Loucy (cell line): ENCODE measurements at regions not wholly inside any gene's neighbourhood (a gene's known extent, or its start where the extent isn't known, plus 50 kb on each side); places are given as distances from the start of the nearest gene placed in this dataset.

Source experiments
- H2AFZ ChIP-seq: fragments of 200-600 bp; sonication (generic); 2 replicates; pipeline ENCODE4 v1.6.0; 2016; ENCODE audit warnings: antibody characterized with exemption, mild to moderate bottlenecking, low read length, moderate library complexity
- H3F3A ChIP-seq: fragments of 200-600 bp; 2 replicates; pipeline ENCODE4 v1.6.0; 2016; ENCODE audit warnings: antibody characterized with exemption, low read depth, mild to moderate bottlenecking
- H3K27me3 ChIP-seq: fragments of 200-600 bp; sonication (generic); 2 replicates; pipeline ENCODE4 v1.6.1; 2014; ENCODE audit warnings: low read length, mild to moderate bottlenecking; ENCODE audit not compliant: insufficient read depth, poor library complexity, severe bottlenecking
- H3K36me3 ChIP-seq: fragments of 200-600 bp; sonication (generic); 2 replicates; pipeline ENCODE4 v1.6.1; 2016; ENCODE audit warnings: low read length; ENCODE audit not compliant: insufficient read depth
- H3K4me1 ChIP-seq: fragments of 200-600 bp; sonication (generic); 2 replicates; pipeline ENCODE4 v1.5.1; 2014; ENCODE audit warnings: low read length, mild to moderate bottlenecking; ENCODE audit not compliant: insufficient read depth, poor library complexity, severe bottlenecking
- H3K4me2 ChIP-seq: fragments of 200-600 bp; sonication (generic); 2 replicates; pipeline ENCODE4 v1.6.0; 2014; ENCODE audit warnings: antibody characterized with exemption, low read length, low read depth, mild to moderate bottlenecking; ENCODE audit not compliant: poor library complexity, severe bottlenecking
- H3K4me3 ChIP-seq: fragments of 200-600 bp; sonication (generic); 2 replicates; pipeline ENCODE4 v1.5.1; 2014; ENCODE audit warnings: low read length, mild to moderate bottlenecking, mixed read lengths; ENCODE audit not compliant: poor library complexity, severe bottlenecking
- H3K79me2 ChIP-seq: fragments of 200-600 bp; sonication (generic); 2 replicates; pipeline ENCODE4 v1.6.1; 2014; ENCODE audit warnings: low read length; ENCODE audit not compliant: insufficient read depth
- H3K9ac ChIP-seq: fragments of 200-600 bp; sonication (generic); 2 replicates; pipeline ENCODE4 v1.6.0; 2014; ENCODE audit warnings: mild to moderate bottlenecking, low read depth, low read length, moderate library complexity; ENCODE audit not compliant: poor library complexity, severe bottlenecking
- H3K9me2 ChIP-seq: fragments of 200-600 bp; sonication (generic); replicated peaks from 2 replicates; pipeline ENCODE4 v1.6.1; 2016; ENCODE audit warnings: low read depth, low read length, mixed read lengths
- H3K9me3 ChIP-seq: fragments of 200-600 bp; sonication (generic); 2 replicates; pipeline ENCODE4 v1.6.1; 2014; ENCODE audit warnings: mild to moderate bottlenecking, antibody characterized with exemption, low read length, low read depth; ENCODE audit not compliant: insufficient read depth
- H4K20me1 ChIP-seq: fragments of 200-600 bp; sonication (generic); 2 replicates; pipeline ENCODE4 v1.6.0; 2014; ENCODE audit warnings: antibody characterized with exemption, low read length, mild to moderate bottlenecking; ENCODE audit not compliant: insufficient read depth, poor library complexity, severe bottlenecking
- EZH2phosphoT487 ChIP-seq: fragments of 200-600 bp; IDR thresholded peaks from 2 replicates; pipeline ENCODE4 v1.6.1; 2018; ENCODE audit warnings: antibody characterized with exemption, mild to moderate bottlenecking, moderate library complexity, borderline replicate concordance
- TF ChIP-seq, protein P1 (sequence below): fragments of 200-600 bp; sonication (generic); conservative IDR thresholded peaks from 2 replicates; pipeline ENCODE4 v1.5.1; 2014; ENCODE audit warnings: mild to moderate bottlenecking, antibody characterized with exemption, low read length

GRCh38 chrX:81857192-81857591 is 655.3 kb downstream of the SH3BGRL start:
- no peak overlapping the region for H3K9ac ChIP-seq
- H2AFZ ChIP-seq = no peak overlapping the region
- no peak overlapping the region for H3K4me3 ChIP-seq
- no peaks in the 10 kb centered on the region for H3K9me2 ChIP-seq
- no peaks in the 10 kb centered on the region for H3F3A ChIP-seq
- H4K20me1 ChIP-seq = no peaks in the 10 kb centered on the region
- TF ChIP-seq, protein P1, sequence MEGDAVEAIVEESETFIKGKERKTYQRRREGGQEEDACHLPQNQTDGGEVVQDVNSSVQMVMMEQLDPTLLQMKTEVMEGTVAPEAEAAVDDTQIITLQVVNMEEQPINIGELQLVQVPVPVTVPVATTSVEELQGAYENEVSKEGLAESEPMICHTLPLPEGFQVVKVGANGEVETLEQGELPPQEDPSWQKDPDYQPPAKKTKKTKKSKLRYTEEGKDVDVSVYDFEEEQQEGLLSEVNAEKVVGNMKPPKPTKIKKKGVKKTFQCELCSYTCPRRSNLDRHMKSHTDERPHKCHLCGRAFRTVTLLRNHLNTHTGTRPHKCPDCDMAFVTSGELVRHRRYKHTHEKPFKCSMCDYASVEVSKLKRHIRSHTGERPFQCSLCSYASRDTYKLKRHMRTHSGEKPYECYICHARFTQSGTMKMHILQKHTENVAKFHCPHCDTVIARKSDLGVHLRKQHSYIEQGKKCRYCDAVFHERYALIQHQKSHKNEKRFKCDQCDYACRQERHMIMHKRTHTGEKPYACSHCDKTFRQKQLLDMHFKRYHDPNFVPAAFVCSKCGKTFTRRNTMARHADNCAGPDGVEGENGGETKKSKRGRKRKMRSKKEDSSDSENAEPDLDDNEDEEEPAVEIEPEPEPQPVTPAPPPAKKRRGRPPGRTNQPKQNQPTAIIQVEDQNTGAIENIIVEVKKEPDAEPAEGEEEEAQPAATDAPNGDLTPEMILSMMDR = no peak
- no peak for TF ChIP-seq EZH2phosphoT487
- no peaks in the 10 kb centered on the region for H3K36me3 ChIP-seq
- no peaks in the 10 kb centered on the region for H3K27me3 ChIP-seq
- H3K9me3 ChIP-seq = no peaks in the 10 kb centered on the region
- H3K4me2 ChIP-seq = no peak overlapping the region
- no peaks in the 10 kb centered on the region for H3K4me1 ChIP-seq
- H3K79me2 ChIP-seq = no peaks in the 10 kb centered on the region

- Histone ChIP-seq H4K20me1 (no peaks in the 10 kb centered on the region), H3K4me2 (no peak overlapping the region), H2AFZ (no peak overlapping the region), H3K36me3 (no peaks in the 10 kb centered on the region), H3K4me3 (no peak overlapping the region), H3K4me1 (no peaks in the 10 kb centered on the region), H3F3A (no peaks in the 10 kb centered on the region), H3K79me2 (no peaks in the 10 kb centered on the region), H3K9me2 (no peaks in the 10 kb centered on the region), H3K27me3 (no peaks in the 10 kb centered on the region), H3K9ac (no peak overlapping the region), H3K9me3 (no peaks in the 10 kb centered on the region)
- TF ChIP-seq EZH2phosphoT487 = no peak
- TF ChIP-seq, protein P1 = no peak
Measured at GRCh38 chrX:81866873-81867272, 665.0 kb downstream of the SH3BGRL start.

GRCh38 chrX:81868979-81869378 is 667.1 kb downstream of the SH3BGRL start:
- no peaks in the 10 kb centered on the region for H3K36me3 ChIP-seq
- no peaks in the 10 kb centered on the region for H3K27me3 ChIP-seq
- no peaks in the 10 kb centered on the region for H3K4me1 ChIP-seq
- H3K9me3 ChIP-seq = no peaks in the 10 kb centered on the region
- no peak for TF ChIP-seq EZH2phosphoT487
- TF ChIP-seq, protein P1 = no peak
- no peak overlapping the region for H3K9ac ChIP-seq
- no peaks in the 10 kb centered on the region for H4K20me1 ChIP-seq
- H3K9me2 ChIP-seq = no peaks in the 10 kb centered on the region
- H2AFZ ChIP-seq = no peak overlapping the region
- no peaks in the 10 kb centered on the region for H3F3A ChIP-seq
- H3K4me3 ChIP-seq = no peak overlapping the region
- no peaks in the 10 kb centered on the region for H3K79me2 ChIP-seq
- H3K4me2 ChIP-seq = no peak overlapping the region
